GM18502 (cell line): ENCODE measurements at regions not wholly inside any gene's neighbourhood (a gene's known extent, or its start where the extent isn't known, plus 50 kb on each side); places are given as distances from the start of the nearest gene placed in this dataset.

Source experiments
- ATAC-seq: cut with Tn5 transposase; IDR thresholded peaks from one replicate; pipeline ENCODE4 v1.9.1; 2021; ENCODE audit warnings: mild to moderate bottlenecking; ENCODE audit not compliant: unreplicated experiment, poor library complexity

GRCh38 chr6:74167976-74168375, 472.0 kb downstream of the CD109 start:
- no peak for ATAC-seq

GRCh38 chr6:74167511-74167910, 471.5 kb downstream of the CD109 start:
- ATAC-seq = no peak

- no peak for ATAC-seq
These were observed 470.8 kb downstream of the CD109 start for GRCh38 chr6:74166849-74167248.

GRCh38 chr6:74161380-74161779, 465.4 kb downstream of the CD109 start:
- no peak for ATAC-seq

GRCh38 chr6:74152096-74152675, 456.2 kb downstream of the CD109 start:
- ATAC-seq = no peak

GRCh38 chr6:74145931-74146330, 449.9 kb downstream of the CD109 start:
- no peak for ATAC-seq

GRCh38 chr6:74137911-74138310, 441.9 kb downstream of the CD109 start:
- no peak for ATAC-seq

GRCh38 chr6:74134327-74134726, 438.3 kb downstream of the CD109 start:
- ATAC-seq = no peak

GRCh38 chr6:74133073-74133472, 437.1 kb downstream of the CD109 start:
- ATAC-seq = no peak

GRCh38 chr6:74130641-74131040, 434.6 kb downstream of the CD109 start:
- no peak for ATAC-seq

GRCh38 chr6:74128536-74128935, 432.5 kb downstream of the CD109 start:
- ATAC-seq = no peak

GRCh38 chr6:74117113-74117512, 421.1 kb downstream of the CD109 start:
- ATAC-seq = no peak

GRCh38 chr6:74115674-74116073, 419.7 kb downstream of the CD109 start:
- no peak for ATAC-seq

GRCh38 chr6:74114428-74114827, 418.4 kb downstream of the CD109 start:
- ATAC-seq = peak; percentile 80

GRCh38 chr6:74113901-74114300, 417.9 kb downstream of the CD109 start:
- no peak for ATAC-seq

- no peak for ATAC-seq
These were observed 407.4 kb downstream of the CD109 start for GRCh38 chr6:74103417-74103816.

GRCh38 chr6:74100719-74101287, 404.8 kb downstream of the CD109 start:
- no peak for ATAC-seq

GRCh38 chr6:74096329-74096728, 400.3 kb downstream of the CD109 start:
- no peak for ATAC-seq

GRCh38 chr6:74093361-74093760, 397.4 kb downstream of the CD109 start:
- ATAC-seq = no peak

GRCh38 chr6:74091794-74092157, 395.8 kb downstream of the CD109 start:
- no peak for ATAC-seq

- ATAC-seq = peak; percentile 81
These were observed 395.3 kb downstream of the CD109 start for GRCh38 chr6:74091136-74091793.

GRCh38 chr6:74087899-74088298, 391.9 kb downstream of the CD109 start:
- ATAC-seq = no peak
